ENCODE measurements at regions not wholly inside any gene's neighbourhood (a gene's known extent, or its start where the extent isn't known, plus 50 kb on each side); places are given as distances from the start of the nearest gene placed in this dataset.

DNA sequence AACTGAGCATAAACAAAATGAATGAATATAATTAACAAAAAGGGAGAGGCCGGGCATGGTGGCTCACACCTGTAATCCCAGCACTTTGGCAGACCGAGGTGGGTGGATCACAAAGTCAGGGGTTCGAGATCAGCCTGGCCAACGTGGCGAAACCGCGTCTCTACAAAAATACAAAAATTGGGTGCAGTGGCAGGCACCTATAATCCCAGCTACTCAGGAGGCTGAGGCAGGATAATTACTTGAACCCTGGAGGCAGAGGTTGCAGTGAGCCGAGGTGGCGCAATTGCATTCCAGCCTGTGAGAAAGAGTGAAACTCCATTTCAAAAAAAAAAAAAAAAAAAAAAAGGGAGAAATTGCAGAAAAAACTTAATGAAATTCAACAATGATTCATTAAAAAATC is 839.3 kb upstream of the CTNND2 start:
- Mint-ChIP-seq H3K27ac (ENCODE audit: unreplicated experiment) (no peak overlapping the region), H3K4me1 (ENCODE audit: unreplicated experiment) (no peaks in the 10 kb centered on the region), H3K4me3 (ENCODE audit: unreplicated experiment) (no peak overlapping the region), H3K36me3 (ENCODE audit: unreplicated experiment) (no peaks in the 10 kb centered on the region), H3K9me3 (ENCODE audit: unreplicated experiment) (peaks cover 7% of the 10 kb centered on the region), H3K27me3 (ENCODE audit: unreplicated experiment) (peaks cover 6% of the 10 kb centered on the region)
- no peak for DNase-seq (ENCODE audit: extremely low spot score, unreplicated experiment)
- TF ChIP-seq, protein P1, sequence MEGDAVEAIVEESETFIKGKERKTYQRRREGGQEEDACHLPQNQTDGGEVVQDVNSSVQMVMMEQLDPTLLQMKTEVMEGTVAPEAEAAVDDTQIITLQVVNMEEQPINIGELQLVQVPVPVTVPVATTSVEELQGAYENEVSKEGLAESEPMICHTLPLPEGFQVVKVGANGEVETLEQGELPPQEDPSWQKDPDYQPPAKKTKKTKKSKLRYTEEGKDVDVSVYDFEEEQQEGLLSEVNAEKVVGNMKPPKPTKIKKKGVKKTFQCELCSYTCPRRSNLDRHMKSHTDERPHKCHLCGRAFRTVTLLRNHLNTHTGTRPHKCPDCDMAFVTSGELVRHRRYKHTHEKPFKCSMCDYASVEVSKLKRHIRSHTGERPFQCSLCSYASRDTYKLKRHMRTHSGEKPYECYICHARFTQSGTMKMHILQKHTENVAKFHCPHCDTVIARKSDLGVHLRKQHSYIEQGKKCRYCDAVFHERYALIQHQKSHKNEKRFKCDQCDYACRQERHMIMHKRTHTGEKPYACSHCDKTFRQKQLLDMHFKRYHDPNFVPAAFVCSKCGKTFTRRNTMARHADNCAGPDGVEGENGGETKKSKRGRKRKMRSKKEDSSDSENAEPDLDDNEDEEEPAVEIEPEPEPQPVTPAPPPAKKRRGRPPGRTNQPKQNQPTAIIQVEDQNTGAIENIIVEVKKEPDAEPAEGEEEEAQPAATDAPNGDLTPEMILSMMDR (IDR thresholded peaks at IDR 0.05) = no peak

DNA sequence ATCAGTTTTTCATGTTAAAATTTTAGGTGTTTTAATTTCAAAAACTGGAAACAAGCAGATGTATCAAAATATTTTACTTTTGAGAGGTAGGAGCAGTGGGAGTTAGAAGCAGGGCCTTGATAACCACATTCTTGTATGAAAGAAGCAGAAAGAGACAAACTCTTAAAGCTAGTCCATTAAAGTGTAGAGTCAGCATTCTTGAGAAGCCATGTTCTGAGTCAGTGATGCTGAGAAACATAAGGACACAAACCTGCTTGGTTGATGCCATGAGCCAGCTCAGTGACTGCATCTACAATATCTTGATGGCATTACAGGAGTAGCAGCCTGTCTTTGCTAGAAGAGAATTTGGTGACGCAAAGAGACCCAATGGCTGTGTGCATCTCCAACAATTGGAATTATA is 826.1 kb upstream of the CTNND2 start:
- H3K4me3 Mint-ChIP-seq (ENCODE audit: unreplicated experiment) = no peak overlapping the region
- no peaks in the 10 kb centered on the region for H3K36me3 Mint-ChIP-seq (ENCODE audit: unreplicated experiment)
- H3K9me3 Mint-ChIP-seq (ENCODE audit: unreplicated experiment) = peaks cover 19% of the 10 kb centered on the region
- TF ChIP-seq, protein P1 (IDR thresholded peaks at IDR 0.05) = no peak
- H3K27ac Mint-ChIP-seq (ENCODE audit: unreplicated experiment) = no peak overlapping the region
- DNase-seq (ENCODE audit: extremely low spot score, unreplicated experiment) = no peak
- H3K4me1 Mint-ChIP-seq (ENCODE audit: unreplicated experiment) = no peaks in the 10 kb centered on the region
- H3K27me3 Mint-ChIP-seq (ENCODE audit: unreplicated experiment) = no peaks in the 10 kb centered on the region

- Mint-ChIP-seq H3K9me3 (ENCODE audit: unreplicated experiment) (no peaks in the 10 kb centered on the region), H3K27me3 (ENCODE audit: unreplicated experiment) (no peaks in the 10 kb centered on the region), H3K27ac (ENCODE audit: unreplicated experiment) (no peak overlapping the region), H3K4me1 (ENCODE audit: unreplicated experiment) (no peaks in the 10 kb centered on the region), H3K4me3 (ENCODE audit: unreplicated experiment) (no peak overlapping the region), H3K36me3 (ENCODE audit: unreplicated experiment) (no peaks in the 10 kb centered on the region)
- TF ChIP-seq, protein P1 (IDR thresholded peaks at IDR 0.05) = no peak
- no peak for DNase-seq (ENCODE audit: extremely low spot score, unreplicated experiment)
Measured at GRCh38 chr5:12716664-12717063, 812.4 kb upstream of the CTNND2 start.

GRCh38 chr5:12707560-12707959 is 803.3 kb upstream of the CTNND2 start:
- Mint-ChIP-seq H3K4me1 (ENCODE audit: unreplicated experiment) (no peaks in the 10 kb centered on the region), H3K4me3 (ENCODE audit: unreplicated experiment) (no peak overlapping the region), H3K27me3 (ENCODE audit: unreplicated experiment) (peaks cover 2% of the 10 kb centered on the region), H3K36me3 (ENCODE audit: unreplicated experiment) (no peaks in the 10 kb centered on the region), H3K9me3 (ENCODE audit: unreplicated experiment) (no peaks in the 10 kb centered on the region), H3K27ac (ENCODE audit: unreplicated experiment) (no peak overlapping the region)
- DNase-seq (ENCODE audit: extremely low spot score, unreplicated experiment) = no peak
- TF ChIP-seq, protein P1 (IDR thresholded peaks at IDR 0.05) = no peak

DNA sequence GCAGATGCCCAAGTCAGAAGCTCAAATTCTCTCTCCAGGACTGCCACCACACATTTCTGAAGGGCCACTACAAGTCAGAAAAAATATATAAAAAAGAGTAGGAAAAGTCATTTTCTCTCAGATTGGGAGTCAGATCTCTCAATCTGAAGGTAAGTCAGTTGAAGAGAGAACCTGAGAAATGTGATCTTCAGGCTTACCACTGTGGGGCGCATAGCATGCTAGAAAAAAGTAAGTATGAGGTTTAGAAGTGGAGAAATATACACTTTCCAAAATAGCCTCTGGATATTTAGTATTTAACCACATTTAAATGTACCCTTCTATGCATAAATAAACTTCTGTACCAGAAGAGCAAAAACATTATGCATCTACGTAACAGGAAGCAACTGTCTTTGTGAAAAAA is 800.7 kb upstream of the CTNND2 start:
- TF ChIP-seq, protein P1 (IDR thresholded peaks at IDR 0.05) = no peak
- Mint-ChIP-seq H3K27ac (ENCODE audit: unreplicated experiment) (no peak overlapping the region), H3K36me3 (ENCODE audit: unreplicated experiment) (no peaks in the 10 kb centered on the region), H3K27me3 (ENCODE audit: unreplicated experiment) (peaks cover 2% of the 10 kb centered on the region), H3K4me3 (ENCODE audit: unreplicated experiment) (no peak overlapping the region), H3K4me1 (ENCODE audit: unreplicated experiment) (no peaks in the 10 kb centered on the region), H3K9me3 (ENCODE audit: unreplicated experiment) (no peaks in the 10 kb centered on the region)
- no peak for DNase-seq (ENCODE audit: extremely low spot score, unreplicated experiment)
